ENCODE measurements at regions not wholly inside any gene's neighbourhood (a gene's known extent, or its start where the extent isn't known, plus 50 kb on each side); places are given as distances from the start of the nearest gene placed in this dataset.

- TF ChIP-seq CTCF (IDR thresholded peaks at IDR 0.05; ENCODE audit: control extremely low read depth in 1 of 3, insufficient read depth in 1 of 3, low read depth in 1 of 3, low read length in 3 of 3) (no peak), ZNF274 (IDR thresholded peaks at IDR 0.05; ENCODE audit: borderline replicate concordance, extremely low read depth, low read length) (no peak), ATF3 (IDR thresholded peaks at IDR 0.05; ENCODE audit: insufficient read depth, low read depth, low read length) (no peak), USF2 (IDR thresholded peaks at IDR 0.05; ENCODE audit: low read length) (no peak)
Observed at GRCh38 chr3:22377421-22377820, 626.4 kb upstream of the ZNF385D start.

All from H1 (cell line).